HCT116 (cell line): ENCODE measurements at regions not wholly inside any gene's neighbourhood (a gene's known extent, or its start where the extent isn't known, plus 50 kb on each side); places are given as distances from the start of the nearest gene placed in this dataset.

Experiments
- ATAC-seq: fragments of 200-7000 bp; cut with Tn5 transposase; 2 replicates; pipeline ENCODE4 v1.9.1; 2020; ENCODE audit warnings: mild to moderate bottlenecking, moderate library complexity
- BruUV-seq: library from RNA; stranded (reverse); fragments of 400-500 nt; replicated peaks from 2 replicates; lab custom pipeline; 2021; lab: Mats Ljungman, UMichigan
- CTCF ChIA-PET: fragments of 300-600 bp; sonication (Branson Sonifier 250); formaldehyde crosslinking; loops from one replicate; lab custom pipeline; 2021; ENCODE audit warnings: antibody characterized with exemption; lab: Charles Lee
- POLR2A ChIA-PET: fragments of 300-600, 350-600 bp; sonication (Branson Sonifier 250); formaldehyde crosslinking; loops from one replicate; lab custom pipeline; 2021; ENCODE audit warnings: antibody characterized with exemption; lab: Charles Lee
- RAD21 ChIA-PET, 2 experiments: fragments of 300-600 bp; sonication (Branson Sonifier 250); formaldehyde crosslinking; loops; one replicate each; lab custom pipeline; 2023; ENCODE audit warnings: low total read pairs in 2 of 2; ENCODE audit not compliant: uncharacterized antibody in 2 of 2, unreplicated experiment in 2 of 2, low non-redundant PET in 1 of 2; lab: Charles Lee
- DNase-seq: peaks from one replicate; pipeline ENCODE4 v3.0.0-alpha.2; 2010; ENCODE audit warnings: low read depth, low spot score
- H2AFZ ChIP-seq: fragments of 200-600 bp; shearing (Covaris generic), sonication (generic); 2 replicates; pipeline ENCODE4 v1.6.1; 2017; ENCODE audit warnings: low read depth, mixed run types, mixed read lengths, antibody characterized with exemption, low read length; ENCODE audit not compliant: poor library complexity, severe bottlenecking
- H3K27ac ChIP-seq: 2 replicates; pipeline ENCODE4 v1.5.1; 2012; ENCODE audit warnings: low read depth, low read length
- H3K27me3 ChIP-seq: fragments of 200-600 bp; sonication (generic); 2 replicates; pipeline ENCODE4 v1.6.1; 2016; ENCODE audit warnings: mixed run types, low read length, mixed read lengths; ENCODE audit not compliant: insufficient read depth
- H3K36me3 ChIP-seq, 2 experiments: fragments of 200-500 bp in 1 of 2; fragments of 200-600 bp in 1 of 2; sonication (Bioruptor generic) in 1 of 2; sonication (generic) in 1 of 2; 2 replicates each; pipeline versions ENCODE4 v1.5.1 to v1.6.1; 2014 to 2016; ENCODE audit warnings: low read length in 2 of 2, inconsistent platforms in 1 of 2, mixed read lengths in 1 of 2, mixed run types in 1 of 2; ENCODE audit not compliant: insufficient read depth in 2 of 2, control insufficient read depth in 1 of 2
- H3K4me1 ChIP-seq, 2 experiments: fragments of 200-600 bp in 1 of 2; sonication (generic) in 1 of 2; 2 replicates each; pipeline versions ENCODE4 v1.5.1 to v1.6.1; 2012 to 2017; ENCODE audit warnings: low read length in 2 of 2, inconsistent platforms in 1 of 2, mild to moderate bottlenecking in 1 of 2, mixed read lengths in 1 of 2, mixed run types in 1 of 2, moderate library complexity in 1 of 2; ENCODE audit not compliant: insufficient read depth in 2 of 2, control insufficient read depth in 1 of 2
- H3K4me2 ChIP-seq: fragments of 200-600 bp; sonication (generic); 2 replicates; pipeline ENCODE4 v1.6.1; 2017; ENCODE audit warnings: mixed run types, low read length, mixed read lengths
- H3K4me3 ChIP-seq, 2 experiments: fragments of 200-600 bp in 1 of 2; sonication (generic) in 1 of 2; replicated peaks in 1 of 2; 2 replicates each; pipeline ENCODE4 v1.5.1; 2011 to 2016; ENCODE audit warnings: low read length in 2 of 2, control low read depth in 1 of 2, low read depth in 1 of 2, mild to moderate bottlenecking in 1 of 2, mixed read lengths in 1 of 2, mixed run types in 1 of 2
- H3K79me2 ChIP-seq: fragments of 200-600 bp; sonication (generic); 2 replicates; pipeline ENCODE4 v1.6.1; 2017; ENCODE audit warnings: mild to moderate bottlenecking, mixed run types, low read length, moderate library complexity, mixed read lengths; ENCODE audit not compliant: insufficient read depth
- H3K9ac ChIP-seq: fragments of 200-600 bp; sonication (generic); 2 replicates; pipeline ENCODE4 v1.6.1; 2016; ENCODE audit warnings: low read length, mixed read lengths
- H3K9me2 ChIP-seq: fragments of 200-600 bp; sonication (generic), shearing (Covaris generic); 2 replicates; pipeline ENCODE4 v1.6.1; 2017; ENCODE audit warnings: mixed run types, mild to moderate bottlenecking, moderate library complexity; ENCODE audit not compliant: insufficient read depth
- H3K9me3 ChIP-seq, 2 experiments: fragments of 200-500 bp in 1 of 2; fragments of 200-600 bp in 1 of 2; sonication (Bioruptor generic) in 1 of 2; sonication (generic) in 1 of 2; 2 replicates each; pipeline ENCODE4 v1.6.1; 2014 to 2017; ENCODE audit warnings: low read length in 2 of 2, mixed read lengths in 2 of 2, inconsistent platforms in 1 of 2, low read depth in 1 of 2, mild to moderate bottlenecking in 1 of 2, mixed run types in 1 of 2, moderate library complexity in 1 of 2; ENCODE audit not compliant: control insufficient read depth in 1 of 2, insufficient read depth in 1 of 2
- H4K20me1 ChIP-seq: fragments of 200-600 bp; sonication (generic), shearing (Covaris generic); 2 replicates; pipeline ENCODE4 v1.6.1; 2017; ENCODE audit warnings: mixed run types, mild to moderate bottlenecking, moderate library complexity; ENCODE audit not compliant: insufficient read depth
- CBX3 ChIP-seq: IDR thresholded peaks from 2 replicates; pipeline ENCODE4 v1.6.1; 2012; ENCODE audit warnings: low read depth
- CTCF ChIP-seq, 3 experiments: fragments of 200-600 bp in 1 of 3; sonication (generic) in 1 of 3; IDR thresholded peaks in 2 of 3; conservative IDR thresholded peaks in 1 of 3; 2 replicates each; pipeline ENCODE4 v1.5.1; 2012 to 2017; ENCODE audit warnings: low read depth in 2 of 3, low read length in 2 of 3, antibody characterized with exemption in 1 of 3, borderline replicate concordance in 1 of 3, control low read depth in 1 of 3, mild to moderate bottlenecking in 1 of 3, mixed read lengths in 1 of 3, mixed run types in 1 of 3, moderate library complexity in 1 of 3; ENCODE audit not compliant: insufficient read depth in 1 of 3
- ELF1 ChIP-seq: IDR thresholded peaks from 2 replicates; pipeline ENCODE4 v1.6.1; 2012; ENCODE audit warnings: low read depth, borderline replicate concordance
- EZH2 ChIP-seq: fragments of 200-600 bp; sonication (generic); IDR thresholded peaks from 2 replicates; pipeline ENCODE4 v1.6.1; 2017; ENCODE audit warnings: antibody characterized with exemption, mixed run types
- JUND ChIP-seq: IDR thresholded peaks from 2 replicates; pipeline ENCODE4 v1.6.1; 2012
- MAX ChIP-seq: IDR thresholded peaks from 2 replicates; pipeline ENCODE4 v1.6.1; 2012
- POLR2A ChIP-seq: IDR thresholded peaks from 2 replicates; pipeline ENCODE4 v1.7.0; 2011; ENCODE audit warnings: borderline replicate concordance; ENCODE audit not compliant: insufficient read depth, insufficient read length; ENCODE audit errors: extremely low read depth
- POLR2AphosphoS5 ChIP-seq: IDR thresholded peaks from 2 replicates; pipeline ENCODE4 v1.6.1; 2011; ENCODE audit warnings: mild to moderate bottlenecking, low read depth, low read length, moderate library complexity
- RAD21 ChIP-seq: IDR thresholded peaks from 2 replicates; pipeline ENCODE4 v1.6.1; 2012; ENCODE audit warnings: low read depth, mild to moderate bottlenecking
- SIN3A ChIP-seq: IDR thresholded peaks from 2 replicates; pipeline ENCODE4 v1.6.1; 2012; ENCODE audit warnings: low read depth
- SRF ChIP-seq: IDR thresholded peaks from 2 replicates; pipeline ENCODE4 v1.6.1; 2012; ENCODE audit warnings: low read depth
- TCF7L2 ChIP-seq: IDR thresholded peaks from 2 replicates; pipeline ENCODE4 v1.7.0; 2011; ENCODE audit warnings: borderline replicate concordance, inconsistent platforms; ENCODE audit not compliant: insufficient read depth, insufficient read length; ENCODE audit errors: extremely low read depth
- YY1 ChIP-seq: IDR thresholded peaks from 2 replicates; pipeline ENCODE4 v1.6.1; 2011; ENCODE audit warnings: low read length, low read depth, moderate library complexity, mild to moderate bottlenecking; ENCODE audit not compliant: insufficient replicate concordance; ENCODE audit errors: extremely low read depth
- ZFX ChIP-seq: fragments of 450-650 bp; IDR thresholded peaks from 2 replicates; pipeline ENCODE4 v1.6.1; 2017
- ZNF274 ChIP-seq: fragments of 200-500 bp; sonication (Bioruptor generic); IDR thresholded peaks from 2 replicates; pipeline ENCODE4 v1.6.1; 2014; ENCODE audit warnings: mild to moderate bottlenecking, low read depth, low read length, inconsistent platforms
- intact Hi-C: fragments of 100-400 bp; cut with micrococcal nuclease; formaldehyde crosslinking; loops from 2 replicates; pipeline ENCODE4 v1.10.0; 2022
- TF ChIP-seq, protein P1 (sequence below): IDR thresholded peaks from 2 replicates; pipeline ENCODE4 v1.6.1; 2012; ENCODE audit warnings: low read depth
- TF ChIP-seq, protein P2 (sequence below): IDR thresholded peaks from 2 replicates; pipeline ENCODE4 v1.6.1; 2012

DNA sequence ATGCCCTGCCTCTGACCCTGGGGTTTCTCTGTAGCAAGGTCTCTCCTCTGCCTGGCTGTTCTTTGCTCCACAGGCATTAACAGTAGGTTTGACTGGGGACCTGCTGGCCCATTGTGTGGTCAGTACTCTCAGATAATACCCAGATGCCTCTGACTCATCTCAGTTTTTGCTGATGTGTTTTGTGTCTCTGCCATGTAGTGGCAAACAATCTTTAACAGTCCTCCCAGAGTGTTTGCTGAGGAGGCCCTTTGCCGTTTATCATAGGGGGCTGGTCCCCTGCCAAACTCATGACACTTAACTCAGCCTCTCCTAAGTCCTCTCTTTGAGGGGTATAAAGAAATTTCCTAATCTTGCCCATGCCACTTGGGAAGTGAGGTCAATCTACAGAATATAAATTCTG, 793.7 kb upstream of the FANCL start:
- Histone ChIP-seq H3K27ac (no peak overlapping the region), H3K9me3 (no peaks in the 10 kb centered on the region), H3K4me3 (no peak overlapping the region), H3K9me2 (no peaks in the 10 kb centered on the region), H3K9ac (no peak overlapping the region), H4K20me1 (no peaks in the 10 kb centered on the region), H3K79me2 (no peaks in the 10 kb centered on the region), H3K4me2 (no peak overlapping the region), H3K36me3 (no peaks in the 10 kb centered on the region), H3K4me1 (no peaks in the 10 kb centered on the region), H2AFZ (no peak overlapping the region), H3K27me3 (no peaks in the 10 kb centered on the region)
- TF ChIP-seq POLR2AphosphoS5, result no peak
- TF ChIP-seq RAD21, result no peak
- TF ChIP-seq, protein P1, sequence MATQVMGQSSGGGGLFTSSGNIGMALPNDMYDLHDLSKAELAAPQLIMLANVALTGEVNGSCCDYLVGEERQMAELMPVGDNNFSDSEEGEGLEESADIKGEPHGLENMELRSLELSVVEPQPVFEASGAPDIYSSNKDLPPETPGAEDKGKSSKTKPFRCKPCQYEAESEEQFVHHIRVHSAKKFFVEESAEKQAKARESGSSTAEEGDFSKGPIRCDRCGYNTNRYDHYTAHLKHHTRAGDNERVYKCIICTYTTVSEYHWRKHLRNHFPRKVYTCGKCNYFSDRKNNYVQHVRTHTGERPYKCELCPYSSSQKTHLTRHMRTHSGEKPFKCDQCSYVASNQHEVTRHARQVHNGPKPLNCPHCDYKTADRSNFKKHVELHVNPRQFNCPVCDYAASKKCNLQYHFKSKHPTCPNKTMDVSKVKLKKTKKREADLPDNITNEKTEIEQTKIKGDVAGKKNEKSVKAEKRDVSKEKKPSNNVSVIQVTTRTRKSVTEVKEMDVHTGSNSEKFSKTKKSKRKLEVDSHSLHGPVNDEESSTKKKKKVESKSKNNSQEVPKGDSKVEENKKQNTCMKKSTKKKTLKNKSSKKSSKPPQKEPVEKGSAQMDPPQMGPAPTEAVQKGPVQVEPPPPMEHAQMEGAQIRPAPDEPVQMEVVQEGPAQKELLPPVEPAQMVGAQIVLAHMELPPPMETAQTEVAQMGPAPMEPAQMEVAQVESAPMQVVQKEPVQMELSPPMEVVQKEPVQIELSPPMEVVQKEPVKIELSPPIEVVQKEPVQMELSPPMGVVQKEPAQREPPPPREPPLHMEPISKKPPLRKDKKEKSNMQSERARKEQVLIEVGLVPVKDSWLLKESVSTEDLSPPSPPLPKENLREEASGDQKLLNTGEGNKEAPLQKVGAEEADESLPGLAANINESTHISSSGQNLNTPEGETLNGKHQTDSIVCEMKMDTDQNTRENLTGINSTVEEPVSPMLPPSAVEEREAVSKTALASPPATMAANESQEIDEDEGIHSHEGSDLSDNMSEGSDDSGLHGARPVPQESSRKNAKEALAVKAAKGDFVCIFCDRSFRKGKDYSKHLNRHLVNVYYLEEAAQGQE, result no peak
- TF ChIP-seq YY1, result no peak
- no peak for TF ChIP-seq CTCF (IDR thresholded peaks at IDR 0.05 in 2 of 3, conservative IDR thresholded peaks at IDR 0.05 in 1 of 3; ENCODE audit: borderline replicate concordance in 1 of 3, insufficient read depth in 1 of 3, low read depth in 2 of 3, low read length in 2 of 3)
- no peak for TF ChIP-seq TCF7L2
- no peak for TF ChIP-seq MAX
- TF ChIP-seq POLR2A, result no peak
- no peak for TF ChIP-seq SIN3A
- no peak for TF ChIP-seq JUND
- no peak for TF ChIP-seq EZH2
- no peak for TF ChIP-seq SRF
- no peak for TF ChIP-seq ZNF274
- TF ChIP-seq, protein P2, sequence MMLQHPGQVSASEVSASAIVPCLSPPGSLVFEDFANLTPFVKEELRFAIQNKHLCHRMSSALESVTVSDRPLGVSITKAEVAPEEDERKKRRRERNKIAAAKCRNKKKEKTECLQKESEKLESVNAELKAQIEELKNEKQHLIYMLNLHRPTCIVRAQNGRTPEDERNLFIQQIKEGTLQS, result no peak
- TF ChIP-seq ELF1, result no peak
- TF ChIP-seq CBX3, result no peak
- TF ChIP-seq ZFX, result no peak
- ChIA-PET POLR2A (no interaction called here), RAD21 (no interaction called here), CTCF (no interaction called here)
- intact Hi-C loops, result no loop called here
- no TSS peak for BruUV-seq
- no peak for ATAC-seq
- DNase-seq, result no peak
